B cell (primary cell): ENCODE measurements at regions not wholly inside any gene's neighbourhood (a gene's known extent, or its start where the extent isn't known, plus 50 kb on each side); places are given as distances from the start of the nearest gene placed in this dataset.

ENCODE experiments used
- ATAC-seq: fragments of 200-7000 bp; cut with Tn5 transposase; one replicate; pipeline ENCODE4 v1.10.0; 2021; ENCODE audit warnings: low read depth, mild to moderate bottlenecking, moderate number of reproducible peaks, moderate library complexity
- CTCF ChIA-PET: fragments of 350-600 bp; sonication (Branson Sonifier 250); formaldehyde crosslinking; loops from one replicate; lab custom pipeline; 2021; ENCODE audit warnings: antibody characterized with exemption, inconsistent platforms; lab: Charles Lee
- POLR2A ChIA-PET: fragments of 350-600 bp; sonication (Branson Sonifier 250); formaldehyde crosslinking; loops from one replicate; lab custom pipeline; 2021; ENCODE audit warnings: antibody characterized with exemption; lab: Charles Lee
- DNase-seq: peaks from one replicate; pipeline ENCODE4 v3.0.0; 2013
- H2AFZ ChIP-seq: 2 replicates; pipeline ENCODE4 v1.6.1; 2012; ENCODE audit warnings: mild to moderate bottlenecking, low read depth, low read length; ENCODE audit not compliant: insufficient read depth, poor library complexity, severe bottlenecking
- H3K27ac ChIP-seq, 2 donors: 1 replicate in 1 of 2; 2 replicates in 1 of 2; pipeline ENCODE4 v1.5.1; 2012 to 2013; ENCODE audit warnings: low read length in 2 of 2, mild to moderate bottlenecking in 2 of 2, moderate library complexity in 1 of 2
- H3K27me3 ChIP-seq, 4 experiments: fragments of 200-600 bp in 1 of 4; sonication (generic) in 1 of 4; replicated peaks in 1 of 4; 1 replicate in 2 of 4; 2 replicates in 2 of 4; pipeline versions ENCODE4 v1.6.1 to v1.7.0; 2013 to 2016; ENCODE audit warnings: low read length in 3 of 4, mild to moderate bottlenecking in 2 of 4, mixed read lengths in 1 of 4, moderate library complexity in 1 of 4; ENCODE audit not compliant: insufficient read depth in 4 of 4, control insufficient read depth in 3 of 4; ENCODE audit errors: control extremely low read depth in 1 of 4
- H3K36me3 ChIP-seq, 2 experiments: replicated peaks in 1 of 2; 1 replicate in 1 of 2; 2 replicates in 1 of 2; pipeline versions ENCODE4 v1.6.1 to v1.7.1; 2013; ENCODE audit warnings: low read length in 1 of 2; ENCODE audit not compliant: insufficient read depth in 2 of 2, control insufficient read depth in 1 of 2; ENCODE audit errors: control extremely low read depth in 1 of 2, extremely low read depth in 1 of 2
- H3K4me1 ChIP-seq, 2 donors: fragments of 200-600 bp in 1 of 2; sonication (generic) in 1 of 2; 1 replicate in 1 of 2; 2 replicates in 1 of 2; pipeline versions ENCODE4 v1.5.1 to v1.6.1; 2013 to 2017; ENCODE audit warnings: low read length in 2 of 2; ENCODE audit not compliant: control insufficient read depth in 2 of 2, insufficient read depth in 2 of 2
- H3K4me2 ChIP-seq: replicated peaks from 2 replicates; pipeline ENCODE3; 2012; ENCODE audit warnings: mild to moderate bottlenecking, low read depth, low read length; ENCODE audit not compliant: poor library complexity, severe bottlenecking
- H3K4me3 ChIP-seq, 5 experiments: fragments of 200-600 bp in 1 of 5; sonication (generic) in 1 of 5; 1 replicate in 3 of 5; 2 replicates in 2 of 5; pipeline versions ENCODE4 v1.5.1 to v1.7.0; 2011 to 2016; ENCODE audit warnings: low read length in 4 of 5, mild to moderate bottlenecking in 4 of 5, low read depth in 2 of 5, control low read depth in 1 of 5, moderate library complexity in 1 of 5; ENCODE audit not compliant: insufficient read depth in 1 of 5; ENCODE audit errors: control extremely low read depth in 1 of 5, extremely low read depth in 1 of 5
- H3K79me2 ChIP-seq: fragments of 200-600 bp; sonication (generic); one replicate; pipeline ENCODE4 v1.6.0; 2016; ENCODE audit warnings: low read length; ENCODE audit not compliant: control insufficient read depth, insufficient read depth
- H3K9ac ChIP-seq: fragments of 200-600 bp; sonication (generic); 2 replicates; pipeline ENCODE4 v1.6.1; 2017; ENCODE audit warnings: mild to moderate bottlenecking, low read length, moderate library complexity
- H3K9me3 ChIP-seq, 3 donors: one replicate each; pipeline versions ENCODE4 v1.6.1 to v1.7.1; 2013; ENCODE audit warnings: low read length in 2 of 3; ENCODE audit not compliant: control insufficient read depth in 2 of 3, insufficient read depth in 1 of 3; ENCODE audit errors: control extremely low read depth in 1 of 3
- H4K20me1 ChIP-seq: 2 replicates; pipeline ENCODE4 v1.6.0; 2012; ENCODE audit warnings: mild to moderate bottlenecking, low read length; ENCODE audit not compliant: insufficient read depth, control insufficient read depth, poor library complexity, severe bottlenecking
- H3K27ac Mint-ChIP-seq: one replicate; pipeline ENCODE4 v1.8.0; 2021; ENCODE audit warnings: mixed read lengths
- H3K27me3 Mint-ChIP-seq: one replicate; pipeline ENCODE4 v1.8.0; 2021; ENCODE audit warnings: mixed read lengths
- H3K4me1 Mint-ChIP-seq: one replicate; pipeline ENCODE4 v1.8.0; 2021; ENCODE audit warnings: mixed read lengths
- H3K4me3 Mint-ChIP-seq: one replicate; pipeline ENCODE4 v1.8.0; 2021; ENCODE audit warnings: mixed read lengths
- H3K9me3 Mint-ChIP-seq: one replicate; pipeline ENCODE4 v1.8.0; 2022; ENCODE audit warnings: mixed read lengths; ENCODE audit not compliant: insufficient read depth
- EZH2 ChIP-seq: IDR thresholded peaks from 2 replicates; pipeline ENCODE4 v1.6.1; 2012; ENCODE audit warnings: borderline replicate concordance, low read depth, mild to moderate bottlenecking, moderate library complexity, low read length; ENCODE audit not compliant: insufficient read depth, poor library complexity, severe bottlenecking
- WGBS: methylation state at CpG from one replicate; pipeline ENCODE4 v1.1.5; 2013; ENCODE audit warnings: missing lambda C conversion rate; ENCODE audit not compliant: insufficient coverage; 5-methylcytosine and 5-hydroxymethylcytosine counted together
- intact Hi-C: fragments of 100-400 bp; cut with micrococcal nuclease; formaldehyde crosslinking; loops from one replicate; pipeline ENCODE4 v1.10.0; 2022
- TF ChIP-seq, protein P1 (sequence below): fragments of 200-600 bp; IDR thresholded peaks from one replicate; pipeline ENCODE4 v1.8.0; 2022; ENCODE audit warnings: antibody characterized with exemption, mild to moderate bottlenecking

DNA sequence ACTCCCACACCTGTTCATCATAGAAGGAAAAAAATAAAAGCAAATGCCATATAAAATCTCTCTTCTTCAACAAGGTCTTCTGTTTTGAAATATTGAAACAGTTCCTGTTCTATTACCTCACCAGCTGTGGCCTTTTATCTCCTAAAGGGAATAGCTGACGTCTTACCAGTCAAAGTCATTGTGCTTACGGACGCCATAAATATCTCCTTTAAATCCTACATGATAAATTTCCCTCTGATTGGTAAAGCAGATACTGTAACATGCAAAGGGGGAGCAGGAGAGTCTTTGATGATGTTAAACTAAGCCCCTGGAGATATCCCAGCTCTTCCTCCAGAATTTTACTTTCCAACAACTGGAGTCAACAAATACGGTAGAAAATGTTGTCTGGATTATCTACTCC is 168.4 kb downstream of the ZC3H11B start:
- Histone ChIP-seq H3K4me3 (no peak overlapping the region), H4K20me1 (no peaks in the 10 kb centered on the region), H3K4me1 (no peaks in the 10 kb centered on the region), H3K4me2 (no peak overlapping the region), H3K36me3 (no peaks in the 10 kb centered on the region), H3K27ac (no peak overlapping the region), H3K79me2 (no peaks in the 10 kb centered on the region), H3K9me3 (no peaks in the 10 kb centered on the region), H3K9ac (no peak overlapping the region), H3K27me3 (no peaks in the 10 kb centered on the region), H2AFZ (no peak overlapping the region)
- Mint-ChIP-seq H3K27me3 (no peaks in the 10 kb centered on the region), H3K27ac (no peak overlapping the region), H3K4me3 (no peak overlapping the region), H3K4me1 (no peaks in the 10 kb centered on the region), H3K9me3 (no peaks in the 10 kb centered on the region)
- CTCF ChIA-PET = no interaction called here
- ATAC-seq (no peak), DNase-seq (no peak)
- POLR2A ChIA-PET = no interaction called here
- TF ChIP-seq, protein P1, sequence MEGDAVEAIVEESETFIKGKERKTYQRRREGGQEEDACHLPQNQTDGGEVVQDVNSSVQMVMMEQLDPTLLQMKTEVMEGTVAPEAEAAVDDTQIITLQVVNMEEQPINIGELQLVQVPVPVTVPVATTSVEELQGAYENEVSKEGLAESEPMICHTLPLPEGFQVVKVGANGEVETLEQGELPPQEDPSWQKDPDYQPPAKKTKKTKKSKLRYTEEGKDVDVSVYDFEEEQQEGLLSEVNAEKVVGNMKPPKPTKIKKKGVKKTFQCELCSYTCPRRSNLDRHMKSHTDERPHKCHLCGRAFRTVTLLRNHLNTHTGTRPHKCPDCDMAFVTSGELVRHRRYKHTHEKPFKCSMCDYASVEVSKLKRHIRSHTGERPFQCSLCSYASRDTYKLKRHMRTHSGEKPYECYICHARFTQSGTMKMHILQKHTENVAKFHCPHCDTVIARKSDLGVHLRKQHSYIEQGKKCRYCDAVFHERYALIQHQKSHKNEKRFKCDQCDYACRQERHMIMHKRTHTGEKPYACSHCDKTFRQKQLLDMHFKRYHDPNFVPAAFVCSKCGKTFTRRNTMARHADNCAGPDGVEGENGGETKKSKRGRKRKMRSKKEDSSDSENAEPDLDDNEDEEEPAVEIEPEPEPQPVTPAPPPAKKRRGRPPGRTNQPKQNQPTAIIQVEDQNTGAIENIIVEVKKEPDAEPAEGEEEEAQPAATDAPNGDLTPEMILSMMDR = no peak
- TF ChIP-seq EZH2 = no peak
- WGBS = no CpG with 5 or more reads among the region's 4 CpGs
- intact Hi-C loops = no loop called here

DNA sequence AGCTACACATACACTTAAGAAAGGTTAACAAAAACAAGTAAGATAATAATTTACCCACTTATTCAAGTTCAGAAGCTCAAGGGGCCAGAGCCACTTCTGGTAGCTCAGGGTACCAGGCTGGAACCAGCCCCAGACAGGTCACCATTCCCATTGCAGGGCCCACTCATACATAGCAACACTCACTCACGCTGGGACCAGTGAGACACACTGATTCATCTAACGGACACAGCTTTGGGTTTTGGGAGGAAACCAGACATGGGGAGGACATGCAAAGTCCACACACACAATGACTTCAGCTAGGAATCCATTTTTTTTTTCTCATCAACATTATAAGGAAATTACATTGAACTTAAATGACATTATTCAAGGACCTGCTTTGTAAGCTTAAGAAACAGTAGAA is 169.1 kb downstream of the ZC3H11B start:
- no peaks in the 10 kb centered on the region for H3K27me3 Mint-ChIP-seq
- no peak overlapping the region for H3K27ac ChIP-seq
- ChIA-PET CTCF (no interaction called here), POLR2A (no interaction called here)
- DNase-seq = no peak
- H3K4me3 Mint-ChIP-seq = no peak overlapping the region
- H3K4me2 ChIP-seq = no peak overlapping the region
- H3K36me3 ChIP-seq = no peaks in the 10 kb centered on the region
- no peaks in the 10 kb centered on the region for H3K27me3 ChIP-seq
- WGBS = no CpG with 5 or more reads among the region's 2 CpGs
- no peak overlapping the region for H3K9ac ChIP-seq
- H3K27ac Mint-ChIP-seq = no peak overlapping the region
- no peaks in the 10 kb centered on the region for H3K9me3 Mint-ChIP-seq
- H3K79me2 ChIP-seq = no peaks in the 10 kb centered on the region
- no peak for TF ChIP-seq EZH2
- TF ChIP-seq, protein P1 = no peak
- intact Hi-C loops = no loop called here
- no peaks in the 10 kb centered on the region for H3K4me1 ChIP-seq
- ATAC-seq = no peak
- no peaks in the 10 kb centered on the region for H4K20me1 ChIP-seq
- no peaks in the 10 kb centered on the region for H3K9me3 ChIP-seq
- H3K4me1 Mint-ChIP-seq = no peaks in the 10 kb centered on the region
- H2AFZ ChIP-seq = no peak overlapping the region
- H3K4me3 ChIP-seq = no peak overlapping the region
